ENCODE measurements at regions not wholly inside any gene's neighbourhood (a gene's known extent, or its start where the extent isn't known, plus 50 kb on each side); places are given as distances from the start of the nearest gene placed in this dataset.

DNA sequence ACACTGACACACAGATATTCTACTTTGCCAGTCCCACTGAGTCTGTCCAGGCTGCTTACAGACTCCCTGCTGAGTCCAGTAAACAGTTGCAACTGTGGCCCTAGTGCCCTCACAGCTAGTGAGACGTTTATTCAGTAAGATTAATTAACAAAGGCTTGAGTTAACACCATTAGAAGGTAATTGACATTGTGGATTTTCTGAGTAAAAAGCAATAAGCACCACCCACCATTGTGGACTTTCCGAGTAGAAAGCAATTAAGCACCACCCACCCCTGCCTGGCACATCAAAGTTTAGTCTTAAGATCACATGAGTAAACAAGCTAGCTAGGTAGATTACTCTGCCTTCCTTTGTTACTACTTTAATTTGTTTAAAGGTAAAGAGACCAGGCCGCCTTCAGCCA, 408.6 kb upstream of the IMPG1 start:
- TF ChIP-seq POLR2AphosphoS5 (IDR thresholded peaks at IDR 0.05; ENCODE audit: low read depth, low read length) (no peak), SIN3A (IDR thresholded peaks at IDR 0.05; ENCODE audit: borderline replicate concordance, insufficient read depth, low read depth, low read length) (no peak)
- TF ChIP-seq, protein P1, sequence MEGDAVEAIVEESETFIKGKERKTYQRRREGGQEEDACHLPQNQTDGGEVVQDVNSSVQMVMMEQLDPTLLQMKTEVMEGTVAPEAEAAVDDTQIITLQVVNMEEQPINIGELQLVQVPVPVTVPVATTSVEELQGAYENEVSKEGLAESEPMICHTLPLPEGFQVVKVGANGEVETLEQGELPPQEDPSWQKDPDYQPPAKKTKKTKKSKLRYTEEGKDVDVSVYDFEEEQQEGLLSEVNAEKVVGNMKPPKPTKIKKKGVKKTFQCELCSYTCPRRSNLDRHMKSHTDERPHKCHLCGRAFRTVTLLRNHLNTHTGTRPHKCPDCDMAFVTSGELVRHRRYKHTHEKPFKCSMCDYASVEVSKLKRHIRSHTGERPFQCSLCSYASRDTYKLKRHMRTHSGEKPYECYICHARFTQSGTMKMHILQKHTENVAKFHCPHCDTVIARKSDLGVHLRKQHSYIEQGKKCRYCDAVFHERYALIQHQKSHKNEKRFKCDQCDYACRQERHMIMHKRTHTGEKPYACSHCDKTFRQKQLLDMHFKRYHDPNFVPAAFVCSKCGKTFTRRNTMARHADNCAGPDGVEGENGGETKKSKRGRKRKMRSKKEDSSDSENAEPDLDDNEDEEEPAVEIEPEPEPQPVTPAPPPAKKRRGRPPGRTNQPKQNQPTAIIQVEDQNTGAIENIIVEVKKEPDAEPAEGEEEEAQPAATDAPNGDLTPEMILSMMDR (IDR thresholded peaks at IDR 0.05): no peak

Measured in Panc1 (cell line).